OCI-LY1 (cell line): ENCODE measurements at regions not wholly inside any gene's neighbourhood (a gene's known extent, or its start where the extent isn't known, plus 50 kb on each side); places are given as distances from the start of the nearest gene placed in this dataset.

Source experiments
- EZH2 ChIP-seq: fragments of 200-600 bp; sonication (generic), shearing (Covaris generic); IDR thresholded peaks from 2 replicates; pipeline ENCODE4 v1.8.0; 2017; ENCODE audit warnings: borderline replicate concordance, mixed run types, mild to moderate bottlenecking, antibody characterized with exemption, low read length, moderate library complexity, mixed read lengths
- TF ChIP-seq, protein P1 (sequence below): fragments of 200-600 bp; sonication (generic), shearing (Covaris generic); IDR thresholded peaks from 2 replicates; pipeline ENCODE4 v1.5.1; 2017; ENCODE audit warnings: mild to moderate bottlenecking, antibody characterized with exemption, low read length, moderate library complexity, mixed read lengths

DNA sequence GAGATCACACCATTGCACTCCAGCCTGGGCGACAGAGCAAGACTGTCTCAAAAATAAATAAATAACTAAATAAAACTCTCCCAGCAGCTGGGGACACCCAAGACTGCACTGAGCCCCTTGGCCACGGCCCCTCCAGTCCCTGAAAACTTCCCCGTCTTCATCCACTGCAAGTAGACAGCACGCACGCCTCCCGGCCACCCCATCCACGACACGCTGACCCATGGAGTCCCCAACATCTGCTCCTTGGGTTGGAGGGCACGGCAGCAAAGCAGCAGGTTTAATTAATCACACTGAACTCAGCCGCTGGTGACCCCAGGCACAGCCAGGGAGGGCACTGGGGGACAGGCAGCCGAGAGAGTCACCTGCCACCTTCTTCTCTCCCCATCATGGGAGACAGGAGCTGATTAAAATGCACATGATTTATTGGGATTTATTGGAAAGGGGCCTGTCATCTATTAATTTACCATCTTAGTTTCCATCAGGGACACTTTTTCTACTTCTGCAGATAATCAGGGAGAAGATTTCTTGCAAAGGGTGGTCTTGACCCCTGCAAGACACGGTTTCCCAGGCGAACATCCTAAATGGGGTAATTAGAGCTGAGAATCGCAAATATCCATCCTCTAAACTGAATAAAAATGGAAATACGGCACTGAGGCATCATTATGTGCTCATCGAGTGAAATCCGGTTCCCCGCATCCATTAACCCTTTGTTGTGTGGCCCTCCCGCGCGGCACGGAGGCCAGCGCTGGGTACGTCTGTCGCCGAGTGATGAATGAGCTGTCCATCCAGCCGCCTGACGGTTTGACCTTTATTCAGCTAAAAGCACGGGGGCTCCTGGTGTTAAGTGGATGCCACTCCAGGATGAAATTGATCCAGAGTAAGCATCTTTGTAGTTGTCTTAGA, 178.3 kb downstream of the BRD1 start:
- TF ChIP-seq, protein P1, sequence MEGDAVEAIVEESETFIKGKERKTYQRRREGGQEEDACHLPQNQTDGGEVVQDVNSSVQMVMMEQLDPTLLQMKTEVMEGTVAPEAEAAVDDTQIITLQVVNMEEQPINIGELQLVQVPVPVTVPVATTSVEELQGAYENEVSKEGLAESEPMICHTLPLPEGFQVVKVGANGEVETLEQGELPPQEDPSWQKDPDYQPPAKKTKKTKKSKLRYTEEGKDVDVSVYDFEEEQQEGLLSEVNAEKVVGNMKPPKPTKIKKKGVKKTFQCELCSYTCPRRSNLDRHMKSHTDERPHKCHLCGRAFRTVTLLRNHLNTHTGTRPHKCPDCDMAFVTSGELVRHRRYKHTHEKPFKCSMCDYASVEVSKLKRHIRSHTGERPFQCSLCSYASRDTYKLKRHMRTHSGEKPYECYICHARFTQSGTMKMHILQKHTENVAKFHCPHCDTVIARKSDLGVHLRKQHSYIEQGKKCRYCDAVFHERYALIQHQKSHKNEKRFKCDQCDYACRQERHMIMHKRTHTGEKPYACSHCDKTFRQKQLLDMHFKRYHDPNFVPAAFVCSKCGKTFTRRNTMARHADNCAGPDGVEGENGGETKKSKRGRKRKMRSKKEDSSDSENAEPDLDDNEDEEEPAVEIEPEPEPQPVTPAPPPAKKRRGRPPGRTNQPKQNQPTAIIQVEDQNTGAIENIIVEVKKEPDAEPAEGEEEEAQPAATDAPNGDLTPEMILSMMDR = no peak
- TF ChIP-seq EZH2 = no peak
